ENCODE measurements at regions not wholly inside any gene's neighbourhood (a gene's known extent, or its start where the extent isn't known, plus 50 kb on each side); places are given as distances from the start of the nearest gene placed in this dataset.
A peak's percentile ranks its signal among the peaks of the same experiment; 100 is the strongest.

DNA sequence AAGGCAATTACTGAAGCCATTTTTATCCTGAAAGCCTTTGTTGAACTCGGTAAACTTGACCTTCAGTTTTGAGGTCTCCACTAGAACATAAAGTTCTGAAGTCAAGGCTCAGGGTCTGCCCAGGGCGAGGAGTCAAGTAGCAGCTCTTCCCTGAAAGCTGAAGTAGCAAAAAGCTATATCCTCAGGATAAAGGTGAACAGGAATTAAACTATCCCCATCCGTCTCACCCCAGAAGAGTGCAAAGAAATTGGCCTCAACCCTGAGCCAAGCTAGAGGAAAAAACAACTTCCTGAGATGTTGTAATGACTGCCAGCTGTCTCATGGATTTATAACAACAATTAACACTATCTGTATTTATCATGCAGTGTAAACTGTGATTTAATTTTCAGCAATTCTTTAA, 590.8 kb downstream of the SPRY1 start:
- TF ChIP-seq POLR2A (IDR thresholded peaks at IDR 0.05) = no peak
- TF ChIP-seq, protein P1, sequence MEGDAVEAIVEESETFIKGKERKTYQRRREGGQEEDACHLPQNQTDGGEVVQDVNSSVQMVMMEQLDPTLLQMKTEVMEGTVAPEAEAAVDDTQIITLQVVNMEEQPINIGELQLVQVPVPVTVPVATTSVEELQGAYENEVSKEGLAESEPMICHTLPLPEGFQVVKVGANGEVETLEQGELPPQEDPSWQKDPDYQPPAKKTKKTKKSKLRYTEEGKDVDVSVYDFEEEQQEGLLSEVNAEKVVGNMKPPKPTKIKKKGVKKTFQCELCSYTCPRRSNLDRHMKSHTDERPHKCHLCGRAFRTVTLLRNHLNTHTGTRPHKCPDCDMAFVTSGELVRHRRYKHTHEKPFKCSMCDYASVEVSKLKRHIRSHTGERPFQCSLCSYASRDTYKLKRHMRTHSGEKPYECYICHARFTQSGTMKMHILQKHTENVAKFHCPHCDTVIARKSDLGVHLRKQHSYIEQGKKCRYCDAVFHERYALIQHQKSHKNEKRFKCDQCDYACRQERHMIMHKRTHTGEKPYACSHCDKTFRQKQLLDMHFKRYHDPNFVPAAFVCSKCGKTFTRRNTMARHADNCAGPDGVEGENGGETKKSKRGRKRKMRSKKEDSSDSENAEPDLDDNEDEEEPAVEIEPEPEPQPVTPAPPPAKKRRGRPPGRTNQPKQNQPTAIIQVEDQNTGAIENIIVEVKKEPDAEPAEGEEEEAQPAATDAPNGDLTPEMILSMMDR (IDR thresholded peaks at IDR 0.05) = no peak
- H3K4me1 ChIP-seq = peaks cover 0 to 24% (median 3%) of the 10 kb centered on the region in 4 donors
- no peak for DNase-seq (ENCODE audit: low spot score in 2 of 2)
- H3K27ac ChIP-seq = peak overlapping the region in 1 of 4 donors; percentile 22
- peaks cover 0 to 18% (median 1%) of the 10 kb centered on the region in 4 donors for H3K9me3 ChIP-seq
- H3K4me3 ChIP-seq = no peak overlapping the region
- 52 to 71% methylated on average over 3 of the region's 3 CpGs for WGBS, 2 donors
- H3K27me3 ChIP-seq = no peaks in the 10 kb centered on the region
- no peaks in the 10 kb centered on the region for H3K36me3 ChIP-seq

- H3K4me1 ChIP-seq = peaks cover 0 to 23% (median 3%) of the 10 kb centered on the region in 4 donors
- WGBS, 2 donors = 90 to 99% methylated on average over 2 of the region's 2 CpGs
- H3K27ac ChIP-seq = no peak overlapping the region
- H3K4me3 ChIP-seq = no peak overlapping the region
- no peaks in the 10 kb centered on the region for H3K27me3 ChIP-seq
- H3K36me3 ChIP-seq = no peaks in the 10 kb centered on the region
- DNase-seq (ENCODE audit: low spot score in 2 of 2) = no peak
- no peak for TF ChIP-seq POLR2A (IDR thresholded peaks at IDR 0.05)
- no peak for TF ChIP-seq EP300 (IDR thresholded peaks at IDR 0.05)
- TF ChIP-seq, protein P1 (IDR thresholded peaks at IDR 0.05) = no peak
- H3K9me3 ChIP-seq = peaks cover 0 to 12% (median 1%) of the 10 kb centered on the region in 4 donors
Measured at GRCh38 chr4:123990310-123990870, 593.8 kb downstream of the SPRY1 start.

- Histone ChIP-seq H3K4me3 (no peak overlapping the region), H3K27ac (no peak overlapping the region), H3K27me3 (no peaks in the 10 kb centered on the region), H3K36me3 (no peaks in the 10 kb centered on the region), H3K9me3 (peaks cover 0 to 12% (median 1%) of the 10 kb centered on the region in 4 donors), H3K4me1 (no peaks in the 10 kb centered on the region)
- TF ChIP-seq POLR2A (IDR thresholded peaks at IDR 0.05) = no peak
- TF ChIP-seq EP300 (IDR thresholded peaks at IDR 0.05) = no peak
- TF ChIP-seq, protein P1 (IDR thresholded peaks at IDR 0.05) = no peak
- 93 to 98% methylated on average over 2 of the region's 2 CpGs for WGBS, 2 donors
- no peak for DNase-seq (ENCODE audit: low spot score in 2 of 2)
Measured at GRCh38 chr4:123994917-123995316, 598.3 kb downstream of the SPRY1 start.

DNA sequence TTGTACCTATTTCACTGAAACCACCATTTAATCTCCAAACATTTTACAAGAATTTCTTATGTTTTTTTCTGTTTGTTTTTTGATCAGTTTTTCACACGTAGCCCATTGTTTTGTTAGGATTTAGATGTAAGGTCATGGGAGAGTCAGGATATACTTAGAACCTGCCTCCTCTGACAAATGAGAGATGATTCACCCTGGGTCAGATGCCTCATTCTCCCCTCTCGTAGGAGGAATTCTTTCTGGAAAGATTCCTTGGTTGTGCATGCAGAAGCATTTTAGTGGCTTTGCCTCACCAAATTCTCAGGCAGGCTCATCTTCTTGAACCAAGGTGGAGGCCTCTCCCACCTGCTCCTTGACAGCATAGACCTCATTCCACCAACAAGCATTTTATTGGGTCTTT, 599.3 kb downstream of the SPRY1 start:
- H3K36me3 ChIP-seq = no peaks in the 10 kb centered on the region
- H3K9me3 ChIP-seq = peaks cover 0 to 12% (median 1%) of the 10 kb centered on the region in 4 donors
- H3K4me3 ChIP-seq = no peak overlapping the region
- WGBS, 2 donors = 47 to 54% methylated on average over 2 of the region's 2 CpGs
- no peaks in the 10 kb centered on the region for H3K4me1 ChIP-seq
- DNase-seq (ENCODE audit: low spot score in 2 of 2) = no peak
- H3K27me3 ChIP-seq = no peaks in the 10 kb centered on the region
- H3K27ac ChIP-seq = no peak overlapping the region
- no peak for TF ChIP-seq EP300 (IDR thresholded peaks at IDR 0.05)
- TF ChIP-seq, protein P1 (IDR thresholded peaks at IDR 0.05) = no peak
- TF ChIP-seq POLR2A (IDR thresholded peaks at IDR 0.05) = no peak

DNA sequence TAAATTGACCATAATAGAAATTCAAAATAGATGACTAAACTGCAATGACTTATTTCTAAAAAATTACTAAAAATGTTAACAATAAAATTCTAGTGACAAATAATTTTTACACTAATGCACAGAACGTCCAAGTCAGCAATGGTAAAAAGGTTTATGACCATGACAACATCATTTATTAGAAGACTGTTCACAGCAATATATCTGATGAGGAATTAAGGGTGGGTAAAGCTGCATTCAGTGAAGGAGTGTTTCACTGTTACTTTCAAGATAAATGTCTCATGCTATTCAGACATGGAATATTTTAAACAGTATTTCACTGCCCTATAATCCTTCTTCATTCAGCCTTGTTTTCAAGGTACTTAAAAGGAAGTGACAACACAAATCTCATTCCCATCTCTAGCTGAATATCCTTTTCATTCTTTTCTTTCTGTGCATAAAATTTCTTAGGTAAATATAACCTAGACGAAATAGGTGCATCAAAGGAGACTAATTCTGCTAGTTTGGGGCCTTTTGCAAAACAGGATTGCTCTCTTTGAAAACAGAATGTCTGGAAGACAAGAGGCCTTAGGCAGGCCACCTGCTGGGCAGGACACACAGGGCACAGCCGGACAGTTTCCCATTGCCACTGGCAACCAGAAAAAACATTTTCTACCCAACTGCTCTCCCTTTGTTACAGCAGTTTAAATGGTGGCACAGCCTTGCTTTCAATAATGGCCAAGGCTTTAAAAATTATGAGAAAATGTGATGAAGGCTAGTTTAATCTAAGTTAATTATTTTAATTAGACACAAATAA, 600.3 kb downstream of the SPRY1 start:
- H3K4me1 ChIP-seq = no peaks in the 10 kb centered on the region
- no peaks in the 10 kb centered on the region for H3K36me3 ChIP-seq
- H3K27ac ChIP-seq = no peak overlapping the region
- 70 to 77% methylated on average over 3 of the region's 3 CpGs for WGBS, 2 donors
- peaks cover 0 to 9% (median 1%) of the 10 kb centered on the region in 4 donors for H3K9me3 ChIP-seq
- TF ChIP-seq, protein P1 (IDR thresholded peaks at IDR 0.05) = no peak
- TF ChIP-seq POLR2A (IDR thresholded peaks at IDR 0.05) = no peak
- no peak for TF ChIP-seq EP300 (IDR thresholded peaks at IDR 0.05)
- H3K27me3 ChIP-seq = no peaks in the 10 kb centered on the region
- DNase-seq (ENCODE audit: low spot score in 2 of 2) = no peak
- no peak overlapping the region for H3K4me3 ChIP-seq
